GM03348 (cell line): ENCODE measurements at regions not wholly inside any gene's neighbourhood (a gene's known extent, or its start where the extent isn't known, plus 50 kb on each side); places are given as distances from the start of the nearest gene placed in this dataset.

Experiments
- DNase-seq: peaks from one replicate; pipeline ENCODE4 v3.0.0; 2012; ENCODE audit warnings: low spot score

DNA sequence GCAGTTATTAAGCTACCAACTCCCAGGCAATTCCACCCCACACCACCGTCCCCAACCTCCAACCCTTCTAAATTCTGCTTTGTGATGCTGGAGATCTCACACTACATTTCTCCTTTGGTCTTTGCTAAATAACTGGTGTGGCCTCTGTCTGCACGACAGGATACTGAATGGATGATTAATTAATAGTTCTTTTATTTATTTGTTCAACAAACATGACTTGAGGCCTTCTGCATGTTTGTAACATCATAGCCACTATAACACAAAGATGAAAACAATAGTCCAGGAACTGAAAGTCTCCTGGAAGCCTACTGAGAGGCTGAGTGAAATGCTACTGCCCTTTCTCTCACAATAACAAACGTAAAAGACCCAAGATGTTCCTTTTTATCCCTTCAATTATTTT, 609.5 kb upstream of the UBE2E2 start:
- DNase-seq: no peak

- no peak for DNase-seq
Observed at GRCh38 chr3:22594990-22595389, 608.1 kb upstream of the UBE2E2 start.

- no peak for DNase-seq
Observed at GRCh38 chr3:22606461-22606860, 596.7 kb upstream of the UBE2E2 start.

GRCh38 chr3:22606938-22607337, 596.2 kb upstream of the UBE2E2 start:
- DNase-seq: no peak

DNA sequence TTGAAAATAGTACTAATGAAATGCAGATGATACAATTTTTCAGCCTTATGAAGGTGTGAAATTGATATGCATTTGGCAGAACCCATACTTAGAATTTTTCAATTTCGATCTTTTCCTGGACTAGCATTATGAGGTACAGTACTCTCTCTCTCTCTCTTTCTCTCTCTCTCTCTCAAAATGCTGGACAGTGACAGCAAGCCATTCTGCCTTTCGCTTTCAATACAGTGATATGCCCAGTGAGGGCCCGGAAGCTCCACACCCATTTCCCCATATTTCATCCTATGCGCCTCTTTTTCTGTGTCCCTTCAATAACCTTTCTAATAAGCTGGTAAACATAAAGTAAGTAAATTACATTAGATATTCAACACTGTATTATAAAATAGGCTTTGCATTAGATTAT, 595.0 kb upstream of the UBE2E2 start:
- DNase-seq: no peak

DNA sequence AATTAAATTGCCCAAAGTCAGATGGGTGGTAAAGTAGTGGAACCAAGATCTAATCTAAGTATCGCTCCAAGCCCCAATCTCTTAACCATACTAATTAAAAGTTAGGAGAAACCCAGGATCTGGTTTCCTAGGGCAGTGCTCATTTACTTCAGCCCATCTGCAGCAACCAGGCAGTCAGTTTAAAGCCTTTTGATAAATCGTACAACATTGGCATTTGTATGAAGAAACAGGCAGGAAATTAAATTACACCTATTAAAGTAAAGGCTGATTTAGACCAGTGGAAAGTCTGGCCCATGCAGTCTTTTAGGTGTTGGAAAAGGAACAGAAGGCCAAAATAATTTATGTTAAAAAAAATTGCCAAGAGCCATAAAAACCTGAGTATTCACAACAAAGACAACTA, 594.4 kb upstream of the UBE2E2 start:
- DNase-seq: no peak

DNA sequence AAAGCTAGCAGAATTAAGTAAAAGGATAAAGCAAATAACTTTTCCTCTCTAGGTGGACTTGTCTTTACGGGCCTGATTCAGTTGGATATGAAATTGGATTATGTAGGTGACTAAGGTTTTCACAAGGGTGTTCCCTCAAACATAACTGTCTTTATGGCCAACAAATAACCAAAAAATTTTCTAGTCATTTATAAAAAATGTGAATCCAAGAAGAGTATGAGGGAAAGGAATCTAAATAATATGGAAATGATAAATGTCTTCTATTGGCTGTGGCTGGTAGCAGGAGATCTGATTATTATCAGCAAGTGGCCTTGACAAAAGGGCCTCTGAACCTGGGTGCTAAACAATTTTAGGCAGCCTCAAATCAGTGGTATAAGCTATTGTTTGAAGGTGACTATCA, 594.0 kb upstream of the UBE2E2 start:
- peak; percentile 22 for DNase-seq

- DNase-seq: no peak
Observed at GRCh38 chr3:22612927-22613326, 590.2 kb upstream of the UBE2E2 start.

GRCh38 chr3:22615790-22616189, 587.3 kb upstream of the UBE2E2 start:
- DNase-seq: no peak

DNA sequence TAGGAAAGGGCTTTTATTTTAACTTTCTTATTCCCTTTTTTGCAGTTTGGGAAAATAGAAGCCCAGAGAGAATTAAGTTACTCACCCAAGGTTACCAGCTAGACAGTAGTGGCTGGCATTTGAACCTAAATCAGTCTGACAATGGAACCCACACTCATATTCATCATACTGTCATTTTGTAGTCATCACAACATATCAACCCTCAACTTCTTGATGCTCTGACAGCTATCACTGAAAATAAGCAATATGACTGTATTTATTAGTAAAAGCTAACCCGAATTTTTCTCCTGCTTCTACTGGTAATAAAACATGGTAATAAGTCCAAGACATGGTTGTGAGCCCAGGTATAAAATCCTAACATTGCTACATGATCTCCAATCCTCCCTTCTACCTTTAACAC, 585.8 kb upstream of the UBE2E2 start:
- no peak for DNase-seq

DNA sequence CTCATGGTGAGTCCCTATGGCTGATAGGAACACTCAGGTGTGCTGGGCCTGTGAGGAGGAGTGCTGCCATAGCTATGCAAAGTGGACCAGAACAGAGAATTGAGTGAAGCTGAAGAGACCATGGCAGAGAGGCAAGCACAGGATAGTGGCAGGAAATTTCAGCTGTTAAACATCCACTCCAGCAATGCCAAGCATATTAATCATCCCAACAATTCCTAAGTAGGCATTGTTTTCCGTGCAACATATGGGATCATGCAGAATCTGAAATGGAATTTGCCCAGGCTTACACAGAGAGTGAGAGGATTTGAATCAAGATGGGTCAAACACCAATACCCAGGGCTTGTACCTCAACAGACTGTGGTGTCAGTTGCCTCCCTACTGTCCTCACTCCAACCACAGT, 582.6 kb upstream of the UBE2E2 start:
- no peak for DNase-seq

GRCh38 chr3:22621205-22621809, 581.8 kb upstream of the UBE2E2 start:
- no peak for DNase-seq

DNA sequence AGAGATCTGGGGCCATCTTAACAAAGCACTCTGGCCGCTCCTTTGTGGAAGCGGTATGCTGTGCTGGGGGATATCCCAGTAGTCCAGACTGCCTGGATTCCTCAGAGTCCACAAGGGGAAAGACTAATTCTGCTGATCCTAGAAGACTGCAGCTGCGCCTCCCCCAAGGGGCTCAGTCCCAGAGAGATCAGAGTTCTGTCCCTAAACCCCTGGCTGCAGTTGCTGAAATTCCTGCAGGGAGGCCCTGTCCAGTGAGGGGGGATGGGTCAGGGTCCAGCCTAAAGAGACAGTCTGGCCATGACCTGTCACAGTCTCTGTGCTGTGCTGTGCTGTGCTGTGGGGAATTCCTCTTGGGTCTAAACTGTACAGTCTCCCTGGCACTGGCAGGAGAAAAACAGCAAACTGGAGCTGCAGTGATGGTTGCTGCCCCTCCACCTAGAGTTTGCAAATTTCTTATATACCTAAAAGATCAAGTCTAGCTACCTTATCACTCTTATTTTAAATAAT, 575.1 kb upstream of the UBE2E2 start:
- DNase-seq: no peak

DNA sequence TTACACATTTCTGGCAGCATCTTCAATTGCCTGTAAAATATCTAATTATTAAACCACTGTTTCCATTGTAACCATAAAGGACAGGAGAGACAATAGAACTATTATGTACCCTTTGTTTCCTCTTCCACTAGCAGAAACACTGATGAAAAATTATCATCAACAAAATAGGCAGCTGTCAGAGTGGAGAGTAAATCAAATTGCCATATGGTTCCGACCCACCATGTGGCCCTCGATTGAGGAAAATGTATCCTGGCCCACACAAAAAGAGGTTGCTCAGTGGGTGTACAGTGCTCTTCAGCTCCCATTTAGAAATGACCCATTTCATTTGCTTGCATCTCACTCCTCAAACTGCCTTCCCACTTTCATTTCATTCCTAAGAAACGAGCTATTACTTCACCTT, 570.6 kb upstream of the UBE2E2 start:
- DNase-seq: no peak

DNA sequence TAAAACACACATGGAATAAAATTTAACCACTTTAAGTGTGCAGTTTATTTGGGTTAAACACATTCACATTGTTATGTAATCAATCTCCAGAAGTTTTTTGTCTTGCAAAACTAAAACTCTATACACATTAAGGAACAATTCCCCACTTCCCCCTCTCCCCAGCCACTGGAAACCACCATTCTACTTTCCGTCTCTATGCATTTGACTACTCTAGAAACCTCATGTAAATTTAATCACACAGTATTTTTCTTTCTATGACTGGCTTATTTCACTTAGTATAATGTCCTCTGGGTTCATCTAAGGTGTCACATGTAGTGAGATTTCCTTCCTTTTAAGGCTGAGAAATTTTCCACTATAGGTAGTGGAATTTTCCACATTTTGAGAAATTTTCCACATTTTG, 568.7 kb upstream of the UBE2E2 start:
- DNase-seq: no peak

DNA sequence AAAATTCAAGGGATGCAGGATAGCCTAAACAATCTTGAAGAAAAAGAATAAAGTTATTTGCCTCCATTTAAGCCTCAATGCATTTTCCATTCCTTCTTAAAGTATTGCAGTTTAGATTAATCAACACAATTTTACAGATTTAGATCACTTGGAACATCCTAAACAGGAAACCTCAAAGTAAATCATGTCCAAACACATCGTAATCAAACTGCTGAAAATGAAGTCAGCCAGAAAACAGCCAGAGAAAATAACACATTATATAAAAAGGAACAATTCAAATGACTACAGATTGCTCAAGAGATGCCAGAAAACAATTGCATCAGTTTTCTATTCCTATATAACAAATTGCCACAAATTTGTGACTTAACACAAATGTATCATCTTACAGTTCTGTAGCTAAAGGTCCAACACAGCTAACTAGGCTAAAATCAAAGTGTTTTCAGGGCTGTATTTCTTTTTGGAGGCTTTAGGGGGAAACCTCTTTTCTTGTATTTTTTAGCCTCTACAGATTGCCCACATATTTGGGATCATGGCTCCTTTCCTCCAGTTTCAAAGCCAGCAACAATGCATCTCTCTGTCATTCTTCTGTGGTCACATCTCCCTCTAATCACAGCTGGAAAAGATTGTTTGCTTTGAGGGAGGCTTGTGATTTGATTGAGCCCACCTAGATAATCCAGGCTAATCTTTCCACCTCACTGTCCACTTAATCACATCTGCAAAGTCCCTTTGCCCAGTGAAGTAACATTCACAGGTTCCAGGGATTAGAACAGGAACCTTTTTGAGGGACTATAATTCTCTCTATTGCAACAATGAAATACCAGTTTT, 543.3 kb upstream of the UBE2E2 start:
- no peak for DNase-seq

- DNase-seq: no peak
Observed at GRCh38 chr3:22660606-22661005, 542.5 kb upstream of the UBE2E2 start.

DNA sequence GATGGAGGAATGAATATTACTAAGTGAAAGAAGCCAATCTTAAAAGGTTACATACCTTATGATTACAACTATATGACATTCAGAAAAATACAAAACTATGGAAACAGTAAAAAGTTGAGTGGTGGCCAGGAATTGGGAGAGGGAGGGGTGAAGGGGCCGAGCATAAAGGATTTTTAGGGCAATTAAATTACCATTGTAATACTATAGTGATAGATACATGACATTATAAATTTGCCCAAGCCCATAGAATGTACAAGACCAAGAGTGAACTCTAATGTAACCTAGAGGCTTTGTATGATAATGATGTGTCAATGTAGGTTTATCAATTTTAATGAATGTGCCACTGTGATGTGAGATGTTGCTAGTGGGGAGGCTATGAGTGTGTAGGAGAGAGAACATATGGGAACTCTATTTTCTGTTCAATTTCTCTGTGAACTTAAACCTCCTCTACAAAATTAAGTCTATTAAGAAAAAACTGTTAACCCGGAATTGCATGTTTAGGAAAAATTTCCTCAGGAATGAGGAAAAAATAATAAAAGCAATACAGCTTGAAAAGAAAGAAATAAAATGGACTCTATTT, 541.9 kb upstream of the UBE2E2 start:
- DNase-seq: no peak

- no peak for DNase-seq
Observed at GRCh38 chr3:22665528-22665927, 537.6 kb upstream of the UBE2E2 start.

DNA sequence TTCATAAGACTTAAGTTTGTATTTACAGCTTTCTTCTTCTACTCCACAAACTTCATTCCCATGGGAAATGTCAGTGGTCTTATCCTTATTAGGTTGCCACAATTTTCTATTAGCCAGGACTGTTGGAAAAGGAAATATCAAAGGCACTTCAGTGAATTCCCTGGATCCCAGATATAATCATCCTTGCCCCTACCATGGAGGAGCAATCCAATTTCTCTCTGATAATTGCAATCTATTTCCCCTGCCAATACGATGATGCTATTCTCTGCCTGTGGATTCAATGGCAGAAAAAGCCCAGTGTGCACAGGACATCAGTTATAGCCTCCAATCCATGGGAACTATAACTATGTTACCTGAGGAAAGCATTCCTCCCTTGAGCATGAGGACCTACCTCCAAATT, 536.4 kb upstream of the UBE2E2 start:
- no peak for DNase-seq

DNA sequence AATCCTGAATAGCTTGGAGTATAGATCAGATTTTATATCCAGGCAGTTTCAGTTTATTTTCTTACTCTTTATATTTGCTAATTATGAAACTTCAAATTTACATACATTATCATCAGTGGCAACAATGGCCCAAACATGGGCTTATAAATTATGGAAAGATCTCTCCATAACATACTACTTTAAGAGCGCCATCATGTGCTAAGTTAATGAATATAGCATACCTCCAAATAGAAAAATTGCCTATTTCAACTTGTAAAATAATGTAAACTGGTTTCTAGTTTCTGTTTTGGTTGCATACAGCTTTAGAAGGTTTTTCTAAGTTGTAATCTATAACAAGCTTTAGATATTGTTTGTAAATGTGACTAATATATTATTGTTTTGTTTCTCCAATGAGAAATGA, 531.3 kb upstream of the UBE2E2 start:
- no peak for DNase-seq

DNA sequence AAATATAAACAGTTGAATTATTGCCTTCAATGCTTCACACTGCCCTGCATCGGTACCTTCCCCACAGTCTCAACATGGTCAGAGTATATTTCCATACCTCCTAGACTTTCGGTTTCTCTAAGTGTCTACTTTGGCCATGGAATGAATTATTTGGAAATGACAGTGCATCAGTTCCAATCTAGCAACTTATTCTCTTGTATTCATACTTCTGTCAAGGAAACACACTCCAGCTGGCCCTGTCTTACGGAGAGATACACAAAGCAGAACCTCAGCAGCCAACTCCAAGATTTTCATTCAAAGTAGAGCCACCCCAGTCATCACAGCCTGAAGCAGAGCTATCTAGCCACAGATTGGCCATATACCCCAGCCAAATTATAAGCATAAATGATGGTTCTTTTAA, 518.4 kb upstream of the UBE2E2 start:
- DNase-seq: no peak

- DNase-seq: peak; percentile 14
Observed at GRCh38 chr3:22685597-22685996, 517.5 kb upstream of the UBE2E2 start.
